SK-N-SH (cell line): ENCODE measurements at regions not wholly inside any gene's neighbourhood (a gene's known extent, or its start where the extent isn't known, plus 50 kb on each side); places are given as distances from the start of the nearest gene placed in this dataset.

Source experiments
- CTCF ChIA-PET: fragments of 300-600, 350-600 bp; formaldehyde crosslinking; extraction: SDS; loops from one replicate; lab custom pipeline; 2021; lab: Yijun Ruan, JAX
- POLR2A ChIA-PET: fragments of 350-600 bp; sonication (Branson Sonifier 250); formaldehyde crosslinking; extraction: SDS; loops from one replicate; lab custom pipeline; 2020; ENCODE audit warnings: antibody characterized with exemption, inconsistent platforms; lab: Yijun Ruan, JAX
- DNase-seq: peaks from one replicate; pipeline ENCODE4 v3.0.0; 2012
- H2AFZ ChIP-seq: fragments of 200-600 bp; sonication (generic); 2 replicates; pipeline ENCODE4 v1.8.1; 2016; ENCODE audit warnings: antibody characterized with exemption, mild to moderate bottlenecking, low read depth
- H3F3A ChIP-seq: fragments of 200-600 bp; sonication (generic); replicated peaks from 2 replicates; pipeline ENCODE3; 2016; ENCODE audit warnings: antibody characterized with exemption, mild to moderate bottlenecking; ENCODE audit not compliant: insufficient read depth
- H3K27ac ChIP-seq, 2 experiments: fragments of 200-500 bp in 1 of 2; fragments of 200-600 bp in 1 of 2; sonication (Bioruptor generic) in 1 of 2; sonication (generic), shearing (Covaris generic) in 1 of 2; 2 replicates each; pipeline versions ENCODE4 v1.5.1 to v1.6.1; 2014 to 2016; ENCODE audit warnings: low read depth in 2 of 2, inconsistent platforms in 1 of 2, low read length in 1 of 2, mild to moderate bottlenecking in 1 of 2, mixed read lengths in 1 of 2
- H3K27me3 ChIP-seq: fragments of 200-600 bp; sonication (generic), shearing (Covaris generic); 2 replicates; pipeline ENCODE4 v1.6.1; 2016; ENCODE audit warnings: mixed run types; ENCODE audit not compliant: insufficient read depth
- H3K36me3 ChIP-seq, 2 experiments: fragments of 200-500 bp in 1 of 2; fragments of 200-600 bp in 1 of 2; sonication (Bioruptor generic) in 1 of 2; sonication (generic) in 1 of 2; replicated peaks in 1 of 2; 2 replicates each; pipeline versions ENCODE3 to v1.5.1; 2014 to 2016; ENCODE audit warnings: low read length in 1 of 2, mild to moderate bottlenecking in 1 of 2; ENCODE audit not compliant: insufficient read depth in 2 of 2, control insufficient read depth in 1 of 2
- H3K4me1 ChIP-seq, 2 experiments: fragments of 200-500 bp in 1 of 2; fragments of 200-600 bp in 1 of 2; sonication (Bioruptor generic) in 1 of 2; sonication (generic), shearing (Covaris generic) in 1 of 2; 2 replicates each; pipeline versions ENCODE4 v1.5.1 to v1.6.1; 2014 to 2016; ENCODE audit warnings: low read depth in 1 of 2, low read length in 1 of 2, mixed run types in 1 of 2; ENCODE audit not compliant: insufficient read depth in 2 of 2, control insufficient read depth in 1 of 2
- H3K4me2 ChIP-seq: fragments of 200-600 bp; sonication (generic), shearing (Covaris generic); 2 replicates; pipeline ENCODE4 v1.6.1; 2017; ENCODE audit warnings: mixed run types
- H3K4me3 ChIP-seq, 2 experiments: fragments of 200-500 bp in 1 of 2; fragments of 200-600 bp in 1 of 2; sonication (Bioruptor generic) in 1 of 2; sonication (generic), shearing (Covaris generic) in 1 of 2; 2 replicates each; pipeline versions ENCODE4 v1.5.1 to v1.8.1; 2014 to 2016; ENCODE audit warnings: low read depth in 2 of 2, inconsistent platforms in 1 of 2, low read length in 1 of 2, mild to moderate bottlenecking in 1 of 2, mixed read lengths in 1 of 2, moderate library complexity in 1 of 2
- H3K79me2 ChIP-seq: fragments of 200-600 bp; sonication (generic); 2 replicates; pipeline ENCODE4 v1.8.1; 2017; ENCODE audit warnings: mild to moderate bottlenecking; ENCODE audit not compliant: insufficient read depth
- H3K9ac ChIP-seq: fragments of 200-600 bp; sonication (generic); 2 replicates; pipeline ENCODE4 v1.6.1; 2017; ENCODE audit warnings: mixed run types
- H3K9me2 ChIP-seq: fragments of 200-600 bp; sonication (generic); 2 replicates; pipeline ENCODE4 v1.6.1; 2017; ENCODE audit warnings: mixed run types
- H3K9me3 ChIP-seq: fragments of 200-600 bp; sonication (generic); 2 replicates; pipeline ENCODE4 v1.6.1; 2017; ENCODE audit warnings: mixed run types, mild to moderate bottlenecking, moderate library complexity
- H4K20me1 ChIP-seq: fragments of 200-600 bp; sonication (generic); 2 replicates; pipeline ENCODE4 v1.6.1; 2017; ENCODE audit warnings: mild to moderate bottlenecking, mixed run types; ENCODE audit not compliant: insufficient read depth
- CHD2 ChIP-seq: fragments of 150-350 bp; IDR thresholded peaks from 2 replicates; pipeline ENCODE4 v1.6.1; 2018; ENCODE audit warnings: low read length; ENCODE audit not compliant: partially characterized antibody
- ELF1 ChIP-seq: IDR thresholded peaks from 2 replicates; pipeline ENCODE4 v1.4.0; 2012
- EP300 ChIP-seq, 2 experiments: IDR thresholded peaks; 2 replicates each; pipeline versions ENCODE4 v1.4.0 to v1.6.1; 2012; ENCODE audit warnings: borderline replicate concordance in 1 of 2, low read depth in 1 of 2, low read length in 1 of 2
- EZH2phosphoT487 ChIP-seq: fragments of 200-600 bp; sonication (generic); IDR thresholded peaks from 2 replicates; pipeline ENCODE4 v1.6.1; 2017; ENCODE audit warnings: low read depth, mixed run types, mild to moderate bottlenecking, antibody characterized with exemption, moderate library complexity, borderline replicate concordance
- FOSL2 ChIP-seq: IDR thresholded peaks from 2 replicates; pipeline ENCODE4 v1.4.0; 2012; ENCODE audit warnings: low read depth, mild to moderate bottlenecking, moderate library complexity, borderline replicate concordance
- FOXJ3 ChIP-seq: sonication (generic); formaldehyde crosslinking; IDR thresholded peaks from 2 replicates; pipeline ENCODE4 v1.5.1; 2020; ENCODE audit warnings: mild to moderate bottlenecking, missing genetic modification reagents
- MAX ChIP-seq: IDR thresholded peaks from 2 replicates; pipeline ENCODE4 v1.4.0; 2012; ENCODE audit warnings: low read depth
- MXI1 ChIP-seq: IDR thresholded peaks from 2 replicates; pipeline ENCODE4 v1.6.1; 2012; ENCODE audit warnings: mild to moderate bottlenecking, low read depth, low read length, improper control_type of control experiment
- NFIC ChIP-seq: IDR thresholded peaks from 2 replicates; pipeline ENCODE4 v1.4.0; 2012; ENCODE audit warnings: borderline replicate concordance
- NRF1 ChIP-seq: IDR thresholded peaks from 2 replicates; pipeline ENCODE4 v1.6.1; 2012; ENCODE audit warnings: low read depth, mild to moderate bottlenecking, low read length
- PBX3 ChIP-seq: IDR thresholded peaks from 2 replicates; pipeline ENCODE4; 2012
- POLR2AphosphoS5 ChIP-seq: IDR thresholded peaks from 2 replicates; pipeline ENCODE4 v1.6.1; 2012; ENCODE audit warnings: low read depth, low read length
- RAD21 ChIP-seq: IDR thresholded peaks from 2 replicates; pipeline ENCODE4 v1.6.1; 2012; ENCODE audit warnings: mild to moderate bottlenecking, low read length
- REST ChIP-seq: IDR thresholded peaks from 2 replicates; pipeline ENCODE4 v1.6.1; 2012; ENCODE audit warnings: mild to moderate bottlenecking, low read depth, low read length, moderate library complexity
- RFX5 ChIP-seq: IDR thresholded peaks from 2 replicates; pipeline ENCODE4 v1.6.1; 2012; ENCODE audit warnings: mild to moderate bottlenecking, improper control_type of control experiment, low read length
- SIN3A ChIP-seq: IDR thresholded peaks from 2 replicates; pipeline ENCODE4 v1.6.1; 2012; ENCODE audit warnings: low read depth, mild to moderate bottlenecking, low read length, moderate library complexity, borderline replicate concordance
- TEAD4 ChIP-seq: IDR thresholded peaks from 2 replicates; pipeline ENCODE4 v1.4.0; 2012; ENCODE audit warnings: mild to moderate bottlenecking, borderline replicate concordance; ENCODE audit not compliant: insufficient read depth
- WGBS: methylation state at CpG from one replicate; pipeline ENCODE4 v1.1.6; 2017; ENCODE audit warnings: low lambda C conversion rate; 5-methylcytosine and 5-hydroxymethylcytosine counted together
- TF ChIP-seq, protein P1 (sequence below): fragments of 150-350 bp; IDR thresholded peaks from 2 replicates; pipeline ENCODE4 v1.6.1; 2017; ENCODE audit warnings: antibody characterized with exemption, low read length, low read depth, borderline replicate concordance

DNA sequence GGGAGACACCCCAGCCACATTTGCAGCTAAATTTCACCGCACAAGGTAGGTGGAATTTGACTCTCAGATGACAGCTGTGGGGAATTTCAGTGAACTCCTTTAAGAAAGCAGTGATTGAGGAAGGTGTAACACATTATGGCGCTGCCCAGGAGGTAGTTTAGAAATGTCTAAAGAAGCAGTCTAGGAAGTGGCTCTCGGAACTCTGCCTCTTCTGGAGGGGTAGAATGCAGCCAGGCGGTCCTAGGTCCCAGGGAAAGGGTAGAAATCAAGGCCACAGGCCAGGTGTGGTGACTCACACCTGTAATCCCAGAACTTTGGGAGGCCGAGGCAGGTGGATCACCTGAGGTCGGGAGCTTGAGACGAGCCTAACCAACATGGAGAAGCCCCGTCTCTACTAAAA, 179.0 kb upstream of the HAAO start:
- Histone ChIP-seq H4K20me1 (no peaks in the 10 kb centered on the region), H3K4me1 (peaks cover 35 to 40% of the 10 kb centered on the region in 2 experiments; a peak in 3 of 4 replicates), H2AFZ (no peak overlapping the region), H3K4me2 (no peak overlapping the region), H3K36me3 (no peaks in the 10 kb centered on the region), H3K9ac (no peak overlapping the region), H3K27me3 (no peaks in the 10 kb centered on the region), H3K79me2 (no peaks in the 10 kb centered on the region), H3K9me3 (no peaks in the 10 kb centered on the region), H3K4me3 (no peak overlapping the region), H3F3A (peaks cover 35% of the 10 kb centered on the region), H3K9me2 (no peaks in the 10 kb centered on the region), H3K27ac (no peak overlapping the region)
- TF ChIP-seq REST (no peak), MXI1 (no peak), SIN3A (no peak), CHD2 (no peak), EZH2phosphoT487 (no peak), POLR2AphosphoS5 (no peak), FOXJ3 (CRISPR knock-in tag) (no peak)
- ChIA-PET POLR2A (no interaction called here), CTCF (interaction anchor here (0.8 to 13.1 kb wide), 6 partner anchors 17 to 606 kb away, joined by 3 to 299 read pairs (median 4); partner anchors contain the start of gene ZFP36L2)
- WGBS, result 96% methylated on average over 8 of the region's 8 CpGs
- no peak for DNase-seq

DNA sequence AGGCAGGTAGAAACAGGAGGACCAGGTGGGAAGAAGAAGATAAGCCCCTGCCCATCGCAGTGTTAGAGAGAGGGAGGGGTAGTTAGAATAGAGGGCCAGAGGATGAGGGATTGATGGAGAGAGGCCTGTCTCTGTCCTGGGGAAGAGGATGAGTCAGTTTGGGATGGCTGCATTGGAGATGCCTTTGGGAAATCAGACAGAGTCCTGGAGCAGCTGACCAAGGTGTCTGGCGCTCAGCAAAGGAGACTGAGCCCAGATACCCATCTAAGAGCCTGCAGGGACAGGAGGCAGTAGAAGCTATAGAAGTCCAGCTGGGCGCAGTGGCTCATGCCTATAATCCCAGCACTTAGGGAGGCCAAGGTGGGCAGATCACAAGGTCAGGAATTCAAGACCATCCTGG, 177.8 kb upstream of the HAAO start:
- Histone ChIP-seq H3K27ac (peak overlapping the region; percentile 18 to 95; a peak in 3 of 4 replicates), H3K9me2 (no peaks in the 10 kb centered on the region), H3K9ac (peak overlapping the region; percentile 46; the same call in 1 of the 2 replicates), H3K4me3 (no peak overlapping the region), H4K20me1 (no peaks in the 10 kb centered on the region), H3K36me3 (no peaks in the 10 kb centered on the region), H3K4me1 (peaks cover 31 to 37% of the 10 kb centered on the region in 2 experiments; a peak in 3 of 4 replicates), H3K9me3 (no peaks in the 10 kb centered on the region), H2AFZ (no peak overlapping the region), H3F3A (peaks cover 37% of the 10 kb centered on the region), H3K4me2 (peak overlapping the region; percentile 64), H3K27me3 (no peaks in the 10 kb centered on the region), H3K79me2 (no peaks in the 10 kb centered on the region)
- ChIA-PET CTCF (interaction anchor here (1.5 to 13.1 kb wide), 4 partner anchors 16 to 514 kb away, joined by 3 to 299 read pairs (median 12); partner anchors contain the start of gene ZFP36L2), POLR2A (no interaction called here)
- TF ChIP-seq NRF1 (no peak), MAX (no peak), RFX5 (no peak), TEAD4 (no peak), EP300 (IDR thresholded peaks at IDR 0.05; ENCODE audit: borderline replicate concordance in 1 of 2, low read depth in 1 of 2, low read length in 1 of 2) (no peak), ELF1 (no peak), PBX3 (peak; percentile 65), REST (peak; percentile 71; the same call in 1 of the 2 replicates), RAD21 (no peak), NFIC (no peak), FOSL2 (peak; percentile 51; the same call in 1 of the 2 replicates)
- TF ChIP-seq, protein P1, sequence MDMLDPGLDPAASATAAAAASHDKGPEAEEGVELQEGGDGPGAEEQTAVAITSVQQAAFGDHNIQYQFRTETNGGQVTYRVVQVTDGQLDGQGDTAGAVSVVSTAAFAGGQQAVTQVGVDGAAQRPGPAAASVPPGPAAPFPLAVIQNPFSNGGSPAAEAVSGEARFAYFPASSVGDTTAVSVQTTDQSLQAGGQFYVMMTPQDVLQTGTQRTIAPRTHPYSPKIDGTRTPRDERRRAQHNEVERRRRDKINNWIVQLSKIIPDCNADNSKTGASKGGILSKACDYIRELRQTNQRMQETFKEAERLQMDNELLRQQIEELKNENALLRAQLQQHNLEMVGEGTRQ, result no peak
- WGBS, result 56% methylated on average over 3 of the region's 3 CpGs
- DNase-seq, result no peak
